ENCODE measurements at regions not wholly inside any gene's neighbourhood (a gene's known extent, or its start where the extent isn't known, plus 50 kb on each side); places are given as distances from the start of the nearest gene placed in this dataset.

GRCh38 chr12:84561351-84561750 is 351.2 kb downstream of the SLC6A15 start:
- no peak for TF ChIP-seq CTCF (IDR thresholded peaks at IDR 0.05; ENCODE audit: low read depth, low read length, missing control alignments)

GRCh38 chr12:84554199-84554723 is 358.3 kb downstream of the SLC6A15 start:
- no peak for TF ChIP-seq CTCF (IDR thresholded peaks at IDR 0.05; ENCODE audit: low read depth, low read length, missing control alignments)
- no peak overlapping the region for H3K4me3 ChIP-seq (ENCODE audit: low read depth, low read length)
- no peak for DNase-seq (ENCODE audit: low read depth)
- in situ Hi-C loops (cut with HindIII; ENCODE audit: low sequenced_read_pairs) = no loop called here

More at GRCh38 chr12:84561351-84561750, 351.2 kb downstream of the SLC6A15 start:
- in situ Hi-C loops (cut with HindIII; ENCODE audit: low sequenced_read_pairs) = no loop called here
- H3K4me3 ChIP-seq (ENCODE audit: low read depth, low read length) = no peak overlapping the region
- no peak for DNase-seq (ENCODE audit: low read depth)

GRCh38 chr12:84553331-84554117 is 359.1 kb downstream of the SLC6A15 start:
- in situ Hi-C loops (cut with HindIII; ENCODE audit: low sequenced_read_pairs) = no loop called here
- no peak for TF ChIP-seq CTCF (IDR thresholded peaks at IDR 0.05; ENCODE audit: low read depth, low read length, missing control alignments)
- DNase-seq (ENCODE audit: low read depth) = no peak
- no peak overlapping the region for H3K4me3 ChIP-seq (ENCODE audit: low read depth, low read length)

- no peak for DNase-seq (ENCODE audit: low read depth)
- H3K4me3 ChIP-seq (ENCODE audit: low read depth, low read length) = no peak overlapping the region
- in situ Hi-C loops (cut with HindIII; ENCODE audit: low sequenced_read_pairs) = no loop called here
- no peak for TF ChIP-seq CTCF (IDR thresholded peaks at IDR 0.05; ENCODE audit: low read depth, low read length, missing control alignments)
Observed at GRCh38 chr12:84551373-84551772, 361.2 kb downstream of the SLC6A15 start.

GRCh38 chr12:84550518-84550917 is 362.1 kb downstream of the SLC6A15 start:
- TF ChIP-seq CTCF (IDR thresholded peaks at IDR 0.05; ENCODE audit: low read depth, low read length, missing control alignments) = no peak
- H3K4me3 ChIP-seq (ENCODE audit: low read depth, low read length) = no peak overlapping the region
- DNase-seq (ENCODE audit: low read depth) = no peak
- in situ Hi-C loops (cut with HindIII; ENCODE audit: low sequenced_read_pairs) = no loop called here

- H3K4me3 ChIP-seq (ENCODE audit: low read depth, low read length) = no peak overlapping the region
- TF ChIP-seq CTCF (IDR thresholded peaks at IDR 0.05; ENCODE audit: low read depth, low read length, missing control alignments) = no peak
- DNase-seq (ENCODE audit: low read depth) = no peak
- in situ Hi-C loops (cut with HindIII; ENCODE audit: low sequenced_read_pairs) = no loop called here
Observed at GRCh38 chr12:84542289-84542688, 370.3 kb downstream of the SLC6A15 start.

All from astrocyte of the cerebellum (primary cell).